ENCODE measurements at regions not wholly inside any gene's neighbourhood (a gene's known extent, or its start where the extent isn't known, plus 50 kb on each side); places are given as distances from the start of the nearest gene placed in this dataset.

DNA sequence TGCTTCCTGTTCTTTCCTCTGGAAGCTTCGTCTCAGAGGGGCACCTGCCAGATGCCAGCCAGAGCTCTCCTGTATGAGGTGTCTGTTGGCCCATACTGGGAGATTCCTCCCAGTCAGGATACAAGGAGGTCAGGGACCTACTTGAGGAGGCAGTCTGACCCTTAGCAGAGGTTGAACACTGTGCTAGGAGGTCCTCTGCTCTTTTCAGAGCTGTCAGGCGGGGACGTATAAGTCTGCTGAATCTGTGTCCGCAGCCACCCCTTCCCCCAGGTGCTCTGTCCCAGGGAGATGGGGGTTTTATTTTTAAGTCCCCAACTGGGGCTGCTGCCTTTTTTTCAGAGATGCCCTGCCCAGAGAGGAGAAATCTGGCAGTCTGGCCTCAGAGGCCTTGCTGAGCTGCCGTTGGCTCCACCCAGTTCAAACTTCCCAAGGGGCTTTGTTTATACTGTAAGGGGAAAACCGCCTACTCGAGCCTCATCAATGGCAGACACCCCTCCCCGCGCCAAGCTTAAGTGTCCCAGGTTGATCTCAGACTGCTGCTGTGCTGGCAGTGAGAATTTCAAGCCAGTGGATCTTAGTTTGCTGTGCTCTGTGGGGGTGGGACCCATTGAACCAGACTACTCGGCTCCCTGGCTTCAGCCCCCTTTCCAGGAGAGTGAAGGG lies 326.7 kb downstream of the BCKDHB start:
- TF ChIP-seq, protein P1, sequence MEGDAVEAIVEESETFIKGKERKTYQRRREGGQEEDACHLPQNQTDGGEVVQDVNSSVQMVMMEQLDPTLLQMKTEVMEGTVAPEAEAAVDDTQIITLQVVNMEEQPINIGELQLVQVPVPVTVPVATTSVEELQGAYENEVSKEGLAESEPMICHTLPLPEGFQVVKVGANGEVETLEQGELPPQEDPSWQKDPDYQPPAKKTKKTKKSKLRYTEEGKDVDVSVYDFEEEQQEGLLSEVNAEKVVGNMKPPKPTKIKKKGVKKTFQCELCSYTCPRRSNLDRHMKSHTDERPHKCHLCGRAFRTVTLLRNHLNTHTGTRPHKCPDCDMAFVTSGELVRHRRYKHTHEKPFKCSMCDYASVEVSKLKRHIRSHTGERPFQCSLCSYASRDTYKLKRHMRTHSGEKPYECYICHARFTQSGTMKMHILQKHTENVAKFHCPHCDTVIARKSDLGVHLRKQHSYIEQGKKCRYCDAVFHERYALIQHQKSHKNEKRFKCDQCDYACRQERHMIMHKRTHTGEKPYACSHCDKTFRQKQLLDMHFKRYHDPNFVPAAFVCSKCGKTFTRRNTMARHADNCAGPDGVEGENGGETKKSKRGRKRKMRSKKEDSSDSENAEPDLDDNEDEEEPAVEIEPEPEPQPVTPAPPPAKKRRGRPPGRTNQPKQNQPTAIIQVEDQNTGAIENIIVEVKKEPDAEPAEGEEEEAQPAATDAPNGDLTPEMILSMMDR (conservative IDR thresholded peaks at IDR 0.05; ENCODE audit: low read length) = no peak
- no peak for TF ChIP-seq EZH2phosphoT487 (IDR thresholded peaks at IDR 0.05; ENCODE audit: borderline replicate concordance, low read depth, low read length)
